Astrocyte (in vitro differentiated cells and primary cell): ENCODE measurements at regions not wholly inside any gene's neighbourhood (a gene's known extent, or its start where the extent isn't known, plus 50 kb on each side); places are given as distances from the start of the nearest gene placed in this dataset.

Experiments
- DNase-seq: peaks from one replicate; pipeline ENCODE4 v3.0.0-alpha.2; 2010; ENCODE audit warnings: low read depth
- FAIRE-seq: peaks from 2 replicates; lab custom pipeline; 2011; peaks lifted over from hg19 to GRCh38; lab: Jason Lieb, UNC
- H2AFZ ChIP-seq: 2 replicates; pipeline ENCODE4 v1.6.0; 2012; ENCODE audit warnings: low read depth, low read length, inconsistent platforms
- H3K27ac ChIP-seq: 2 replicates; pipeline ENCODE4 v1.5.1; 2011; ENCODE audit warnings: low read depth, low read length, inconsistent platforms
- H3K27me3 ChIP-seq: 2 replicates; pipeline ENCODE4 v1.6.0; 2011; ENCODE audit warnings: low read length, inconsistent platforms; ENCODE audit not compliant: insufficient read depth
- H3K36me3 ChIP-seq: 2 replicates; pipeline ENCODE4 v1.5.1; 2011; ENCODE audit warnings: low read length, inconsistent platforms; ENCODE audit not compliant: insufficient read depth
- H3K4me1 ChIP-seq: 2 replicates; pipeline ENCODE4 v1.5.1; 2011; ENCODE audit warnings: low read length, inconsistent platforms; ENCODE audit not compliant: insufficient read depth
- H3K4me2 ChIP-seq: 2 replicates; pipeline ENCODE4 v1.6.0; 2012; ENCODE audit warnings: low read length, inconsistent platforms
- H3K4me3 ChIP-seq: 2 replicates; pipeline ENCODE4 v1.5.1; 2011; ENCODE audit warnings: low read depth, mild to moderate bottlenecking, low read length, inconsistent platforms; ENCODE audit not compliant: insufficient read depth
- H3K79me2 ChIP-seq: 2 replicates; pipeline ENCODE4 v1.6.0; 2012; ENCODE audit warnings: mild to moderate bottlenecking, low read length, inconsistent platforms; ENCODE audit not compliant: insufficient read depth
- H3K9ac ChIP-seq: 2 replicates; pipeline ENCODE4 v1.6.0; 2012; ENCODE audit warnings: mild to moderate bottlenecking, low read length, inconsistent platforms
- H3K9me3 ChIP-seq: 2 replicates; pipeline ENCODE4 v1.5.1; 2012; ENCODE audit warnings: low read depth, mild to moderate bottlenecking, low read length, inconsistent platforms; ENCODE audit not compliant: insufficient read depth
- H4K20me1 ChIP-seq: 2 replicates; pipeline ENCODE4 v1.6.0; 2012; ENCODE audit warnings: low read length, inconsistent platforms; ENCODE audit not compliant: insufficient read depth
- H3K27ac Mint-ChIP-seq: one replicate; pipeline ENCODE4 v1.8.0; 2021; ENCODE audit warnings: mild to moderate bottlenecking, mixed read lengths; ENCODE audit not compliant: unreplicated experiment
- H3K27me3 Mint-ChIP-seq: one replicate; pipeline ENCODE4 v1.8.0; 2021; ENCODE audit warnings: low read depth, mixed read lengths; ENCODE audit not compliant: unreplicated experiment
- H3K36me3 Mint-ChIP-seq: one replicate; pipeline ENCODE4 v1.8.0; 2021; ENCODE audit warnings: low read depth, mixed read lengths; ENCODE audit not compliant: unreplicated experiment
- H3K4me1 Mint-ChIP-seq: one replicate; pipeline ENCODE4 v1.8.0; 2021; ENCODE audit warnings: low read depth, mixed read lengths; ENCODE audit not compliant: unreplicated experiment
- H3K4me3 Mint-ChIP-seq: one replicate; pipeline ENCODE4 v1.8.0; 2021; ENCODE audit warnings: mild to moderate bottlenecking, moderate library complexity, mixed read lengths; ENCODE audit not compliant: unreplicated experiment
- H3K9me3 Mint-ChIP-seq: one replicate; pipeline ENCODE4 v1.8.0; 2021; ENCODE audit warnings: mild to moderate bottlenecking, mixed read lengths; ENCODE audit not compliant: unreplicated experiment
- EZH2 ChIP-seq: IDR thresholded peaks from 2 replicates; pipeline ENCODE4 v1.6.1; 2012; ENCODE audit warnings: mild to moderate bottlenecking, low read length, inconsistent platforms; ENCODE audit not compliant: insufficient read depth
- TF ChIP-seq, protein P1 (sequence below): IDR thresholded peaks from 2 replicates; pipeline ENCODE4 v1.5.1; 2011; ENCODE audit warnings: low read depth, mild to moderate bottlenecking, inconsistent platforms, low read length, moderate library complexity; ENCODE audit not compliant: insufficient read depth

DNA sequence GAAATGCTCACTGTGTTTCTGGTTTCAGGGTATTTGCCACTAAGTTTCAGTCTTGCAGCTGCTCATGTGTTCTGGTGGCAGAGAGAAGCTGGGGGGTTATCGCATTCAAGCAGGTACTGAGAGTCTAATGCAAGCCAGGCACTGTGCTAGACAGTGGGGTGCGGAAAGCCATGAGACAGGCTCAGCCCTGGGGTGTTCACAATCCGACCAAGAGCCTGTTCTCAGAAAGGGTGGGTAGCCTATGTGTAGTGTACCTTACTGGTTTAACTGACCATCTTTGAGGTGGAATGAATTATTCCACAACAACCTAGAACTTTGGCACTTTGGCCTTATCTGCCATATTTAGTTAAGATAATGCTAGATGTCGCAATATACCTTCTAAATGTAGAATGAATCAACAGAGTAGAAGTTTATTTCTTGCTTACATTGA is 55.3 kb upstream of the ROR1 start:
- Mint-ChIP-seq H3K27me3 (peaks cover 16% of the 10 kb centered on the region), H3K4me3 (no peak overlapping the region), H3K27ac (no peak overlapping the region), H3K9me3 (no peaks in the 10 kb centered on the region), H3K36me3 (no peaks in the 10 kb centered on the region), H3K4me1 (peaks cover 10% of the 10 kb centered on the region)
- H4K20me1 ChIP-seq, result no peaks in the 10 kb centered on the region
- H3K9ac ChIP-seq, result no peak overlapping the region
- H3K27ac ChIP-seq, result no peak overlapping the region
- FAIRE-seq, result no peak
- no peaks in the 10 kb centered on the region for H3K9me3 ChIP-seq
- DNase-seq, result no peak
- H2AFZ ChIP-seq, result no peak overlapping the region
- peaks cover 16% of the 10 kb centered on the region for H3K4me1 ChIP-seq
- no peaks in the 10 kb centered on the region for H3K79me2 ChIP-seq
- peaks cover 16% of the 10 kb centered on the region for H3K27me3 ChIP-seq
- H3K4me3 ChIP-seq, result no peak overlapping the region
- TF ChIP-seq EZH2, result no peak
- TF ChIP-seq, protein P1, sequence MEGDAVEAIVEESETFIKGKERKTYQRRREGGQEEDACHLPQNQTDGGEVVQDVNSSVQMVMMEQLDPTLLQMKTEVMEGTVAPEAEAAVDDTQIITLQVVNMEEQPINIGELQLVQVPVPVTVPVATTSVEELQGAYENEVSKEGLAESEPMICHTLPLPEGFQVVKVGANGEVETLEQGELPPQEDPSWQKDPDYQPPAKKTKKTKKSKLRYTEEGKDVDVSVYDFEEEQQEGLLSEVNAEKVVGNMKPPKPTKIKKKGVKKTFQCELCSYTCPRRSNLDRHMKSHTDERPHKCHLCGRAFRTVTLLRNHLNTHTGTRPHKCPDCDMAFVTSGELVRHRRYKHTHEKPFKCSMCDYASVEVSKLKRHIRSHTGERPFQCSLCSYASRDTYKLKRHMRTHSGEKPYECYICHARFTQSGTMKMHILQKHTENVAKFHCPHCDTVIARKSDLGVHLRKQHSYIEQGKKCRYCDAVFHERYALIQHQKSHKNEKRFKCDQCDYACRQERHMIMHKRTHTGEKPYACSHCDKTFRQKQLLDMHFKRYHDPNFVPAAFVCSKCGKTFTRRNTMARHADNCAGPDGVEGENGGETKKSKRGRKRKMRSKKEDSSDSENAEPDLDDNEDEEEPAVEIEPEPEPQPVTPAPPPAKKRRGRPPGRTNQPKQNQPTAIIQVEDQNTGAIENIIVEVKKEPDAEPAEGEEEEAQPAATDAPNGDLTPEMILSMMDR, result no peak
- no peak overlapping the region for H3K4me2 ChIP-seq
- H3K36me3 ChIP-seq, result no peaks in the 10 kb centered on the region

- TF ChIP-seq EZH2, result no peak
- TF ChIP-seq, protein P1, result no peak
- Histone ChIP-seq H3K27ac (no peak overlapping the region), H3K9ac (no peak overlapping the region), H3K4me1 (peaks cover 6% of the 10 kb centered on the region), H3K79me2 (no peaks in the 10 kb centered on the region), H3K27me3 (peaks cover 11% of the 10 kb centered on the region), H2AFZ (no peak overlapping the region), H3K9me3 (no peaks in the 10 kb centered on the region), H3K4me2 (peak overlapping the region; percentile 19), H3K36me3 (no peaks in the 10 kb centered on the region), H3K4me3 (no peak overlapping the region), H4K20me1 (no peaks in the 10 kb centered on the region)
- H3K4me1 Mint-ChIP-seq, result peaks cover 13% of the 10 kb centered on the region
- no peak overlapping the region for H3K4me3 Mint-ChIP-seq
- FAIRE-seq (no peak), DNase-seq (peak; percentile 53)
- no peaks in the 10 kb centered on the region for H3K36me3 Mint-ChIP-seq
- H3K27me3 Mint-ChIP-seq, result peaks cover 14% of the 10 kb centered on the region
- peak overlapping the region; percentile 2 for H3K27ac Mint-ChIP-seq
- H3K9me3 Mint-ChIP-seq, result no peaks in the 10 kb centered on the region
Observed at GRCh38 chr1:63721531-63722189, 52.2 kb upstream of the ROR1 start.

GRCh38 chr1:63723602-63724001 is 50.2 kb upstream of the ROR1 start:
- peaks cover 6% of the 10 kb centered on the region for H3K4me1 ChIP-seq
- H3K9ac ChIP-seq, result no peak overlapping the region
- no peaks in the 10 kb centered on the region for H4K20me1 ChIP-seq
- Mint-ChIP-seq H3K4me3 (no peak overlapping the region), H3K4me1 (peaks cover 13% of the 10 kb centered on the region), H3K9me3 (no peaks in the 10 kb centered on the region), H3K36me3 (no peaks in the 10 kb centered on the region), H3K27me3 (no peaks in the 10 kb centered on the region), H3K27ac (no peak overlapping the region)
- TF ChIP-seq EZH2, result no peak
- peaks cover 5% of the 10 kb centered on the region for H3K27me3 ChIP-seq
- no peaks in the 10 kb centered on the region for H3K36me3 ChIP-seq
- H3K9me3 ChIP-seq, result no peaks in the 10 kb centered on the region
- H3K27ac ChIP-seq, result no peak overlapping the region
- H3K4me3 ChIP-seq, result no peak overlapping the region
- FAIRE-seq (no peak), DNase-seq (no peak)
- H3K4me2 ChIP-seq, result no peak overlapping the region
- H2AFZ ChIP-seq, result no peak overlapping the region
- no peaks in the 10 kb centered on the region for H3K79me2 ChIP-seq
